ENCODE measurements at regions not wholly inside any gene's neighbourhood (a gene's known extent, or its start where the extent isn't known, plus 50 kb on each side); places are given as distances from the start of the nearest gene placed in this dataset.

GRCh38 chr16:58792188-58792587, 58.1 kb upstream of the GOT2 start:
- TF ChIP-seq CTCF (IDR thresholded peaks at IDR 0.05) (no peak), POLR2A (IDR thresholded peaks at IDR 0.05) (no peak)
